ENCODE measurements at regions not wholly inside any gene's neighbourhood (a gene's known extent, or its start where the extent isn't known, plus 50 kb on each side); places are given as distances from the start of the nearest gene placed in this dataset.
"Not testable (repeated sequence)": the region's sequence is repeated elsewhere in the genome, so short reads cannot be mapped to it uniquely, and the experiment has no call there.

DNA sequence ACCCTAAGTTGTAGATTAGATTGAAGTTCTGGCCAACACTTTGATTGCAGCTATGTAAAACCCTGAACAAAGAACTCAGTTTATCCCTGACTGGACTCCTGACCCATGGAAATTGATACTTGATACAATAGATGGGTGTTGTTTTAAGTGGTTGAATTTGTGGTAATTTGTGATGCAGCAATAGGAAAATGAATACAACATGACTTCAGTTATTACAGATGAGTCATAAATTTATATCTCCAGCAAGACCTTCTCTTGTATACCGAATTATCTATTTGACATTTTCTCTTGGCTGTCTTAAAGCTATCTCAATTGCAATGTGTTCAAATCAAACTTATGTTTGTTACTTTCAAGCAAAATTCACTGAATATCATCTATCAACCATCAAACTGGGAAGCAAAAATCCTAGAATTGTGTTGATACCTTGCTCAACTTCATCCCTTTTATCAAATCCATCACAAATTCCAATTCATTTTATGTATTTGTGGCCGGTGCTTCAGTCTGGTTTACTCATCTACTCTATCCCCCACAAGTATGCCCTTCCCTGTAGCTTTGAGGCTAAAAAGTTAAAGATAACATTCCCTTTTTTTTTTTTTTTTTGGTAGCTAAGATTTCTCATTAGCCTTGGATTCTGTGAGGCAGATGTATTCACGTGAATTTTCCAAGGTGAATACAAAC is 129.4 kb upstream of the CENPW start:
- no peak for DNase-seq

DNA sequence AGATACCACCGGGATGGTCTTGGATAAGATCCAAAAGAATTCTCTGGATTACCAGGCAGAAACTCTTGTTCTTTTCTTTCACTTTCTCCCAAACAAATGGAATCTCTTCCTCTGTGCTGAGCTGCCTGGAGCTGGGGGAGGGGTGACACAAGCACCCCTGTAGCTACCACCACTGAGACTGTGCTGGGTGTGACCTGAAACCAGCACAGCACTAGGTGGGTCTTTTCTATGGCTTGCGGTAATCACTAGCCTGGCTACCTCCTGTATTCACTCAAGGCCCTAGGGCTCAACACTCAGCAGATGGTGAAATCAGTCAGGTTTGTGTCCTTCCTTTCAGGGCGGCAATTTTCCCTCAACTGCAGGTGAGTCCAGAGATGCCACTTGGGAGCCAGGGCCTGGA is 122.4 kb upstream of the CENPW start:
- DNase-seq, result no peak

DNA sequence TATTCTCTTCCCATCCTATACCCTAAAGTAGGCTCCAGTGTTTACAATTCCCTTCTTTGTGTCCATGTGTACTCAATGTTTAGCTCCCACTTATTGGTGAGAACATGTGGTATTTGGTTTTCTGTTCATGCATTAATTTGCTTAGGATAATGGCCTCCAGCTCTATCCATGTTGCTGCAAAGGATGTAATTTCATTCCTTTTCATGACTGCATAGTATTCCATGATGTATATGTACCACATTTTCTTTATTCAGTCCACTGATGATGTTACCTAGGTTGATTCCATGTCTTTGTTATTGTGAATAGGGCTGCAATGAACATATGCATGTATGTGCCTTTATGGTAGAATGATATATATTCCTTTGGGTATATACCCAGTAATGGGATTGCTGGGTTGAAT is 119.0 kb upstream of the CENPW start:
- not testable (repeated sequence) for DNase-seq

DNA sequence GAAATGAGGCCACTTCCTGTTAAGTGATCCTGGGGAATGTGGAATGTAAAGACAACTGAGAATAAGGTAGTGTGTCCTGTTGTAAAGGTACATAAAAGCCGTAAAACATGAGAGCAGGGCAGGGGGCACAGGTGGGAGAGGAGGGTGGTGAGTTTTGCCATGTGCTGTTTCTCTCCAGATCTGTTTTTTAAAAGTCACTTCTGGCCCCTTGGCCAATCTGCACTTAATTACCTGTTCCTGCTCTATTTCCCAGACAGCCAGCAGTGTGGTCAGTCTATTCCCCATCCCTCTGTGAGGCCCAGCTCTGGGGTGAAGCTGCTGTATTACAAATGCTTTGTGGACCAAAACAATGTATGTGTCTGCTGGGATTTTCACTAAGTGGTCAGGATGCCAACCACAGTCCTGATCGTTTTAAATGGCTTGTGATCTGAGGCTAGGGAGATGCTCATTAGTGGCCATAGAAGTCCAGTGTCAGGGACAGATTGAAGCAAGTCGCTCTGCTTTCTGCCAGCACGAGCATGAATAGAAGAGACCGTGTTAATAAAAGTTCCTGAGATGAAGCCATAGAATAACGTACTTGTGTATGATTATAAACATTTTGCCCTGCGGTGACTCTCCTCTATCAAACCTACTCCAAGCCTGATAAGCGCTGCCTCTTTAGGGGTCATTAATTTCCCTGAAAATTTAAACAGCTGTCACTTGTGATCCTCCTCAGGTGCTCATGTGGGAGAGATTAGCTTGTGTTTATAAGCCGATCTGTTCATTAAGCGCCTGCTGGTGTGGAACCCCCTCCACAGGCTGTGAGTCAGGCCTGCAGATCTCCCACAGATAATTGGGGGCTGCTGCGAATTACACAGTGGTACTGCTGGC is 111.8 kb upstream of the CENPW start:
- peak; percentile 22 for DNase-seq

DNA sequence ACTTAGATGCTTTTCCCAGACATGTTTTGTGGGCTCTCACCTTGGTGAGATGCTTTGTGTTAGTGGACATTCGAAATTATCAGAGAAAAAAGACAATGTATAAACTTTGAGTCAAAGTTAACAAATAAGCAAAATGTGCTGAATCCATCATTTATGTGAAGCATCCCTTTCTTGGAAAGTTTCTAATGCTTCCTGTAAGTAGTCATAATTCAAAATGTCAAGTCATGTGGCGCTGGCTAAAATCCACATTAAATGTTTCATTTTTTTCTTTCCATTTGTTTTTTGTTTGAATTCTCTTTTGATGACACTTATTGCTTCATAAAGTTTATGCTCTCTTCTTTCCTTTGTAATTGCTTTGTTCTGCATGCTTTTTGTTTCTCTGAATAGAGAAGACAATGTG is 107.2 kb upstream of the CENPW start:
- DNase-seq, result no peak

DNA sequence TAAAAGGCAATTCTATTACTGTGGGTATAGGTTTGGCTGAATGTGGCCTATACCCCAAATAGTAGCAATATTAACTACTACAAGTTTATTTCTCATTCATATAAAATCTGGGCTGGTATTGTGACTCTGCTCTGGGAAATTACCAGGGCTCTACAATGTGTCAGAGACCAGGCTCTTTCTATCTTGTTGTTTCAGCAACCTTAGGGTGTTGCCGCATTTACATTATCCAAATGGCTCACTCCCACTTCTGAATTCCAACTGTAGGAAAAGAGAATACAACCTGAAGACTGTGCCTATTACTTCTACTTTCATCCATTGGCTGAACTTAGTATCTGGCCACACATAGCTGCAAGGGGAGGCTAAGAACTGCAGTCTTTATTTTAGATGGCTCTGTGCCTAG is 106.7 kb upstream of the CENPW start:
- no peak for DNase-seq

DNA sequence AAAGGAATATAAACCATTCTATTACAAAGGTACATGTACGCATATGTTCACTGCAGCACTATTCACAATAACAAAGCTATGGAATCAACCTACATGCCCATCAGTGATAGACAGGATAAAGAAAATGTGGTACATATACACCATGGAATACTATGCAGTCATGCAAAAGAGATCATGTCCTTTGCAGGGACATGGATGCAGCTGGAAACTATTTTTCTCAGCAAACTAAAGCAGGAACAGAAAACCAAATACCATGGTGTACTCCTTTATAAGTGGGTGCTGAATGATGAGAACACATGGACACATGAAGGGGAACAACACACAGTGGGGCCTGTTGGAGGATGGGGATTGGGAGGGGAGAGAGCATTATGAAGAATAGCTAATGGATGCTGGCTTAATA is 104.6 kb upstream of the CENPW start:
- DNase-seq, result no peak

DNA sequence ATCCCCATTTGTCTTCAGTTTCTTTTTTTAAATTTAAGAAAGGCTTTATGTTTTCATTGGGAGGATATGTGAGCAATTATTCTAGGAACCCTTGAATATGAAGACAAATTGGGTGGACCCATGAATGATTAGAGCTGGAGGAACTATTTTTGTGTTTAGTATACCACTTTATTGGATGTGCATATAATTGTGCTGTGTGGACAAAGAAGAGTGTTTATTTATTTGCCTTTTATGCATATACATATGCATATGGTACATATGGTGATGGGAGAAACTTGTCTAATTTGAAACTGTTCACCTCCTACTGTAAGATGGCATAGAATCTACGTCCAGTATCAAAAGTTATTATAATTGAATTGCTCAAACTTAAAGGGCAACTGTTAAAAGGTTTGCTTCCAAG is 94.8 kb upstream of the CENPW start:
- DNase-seq, result no peak

DNA sequence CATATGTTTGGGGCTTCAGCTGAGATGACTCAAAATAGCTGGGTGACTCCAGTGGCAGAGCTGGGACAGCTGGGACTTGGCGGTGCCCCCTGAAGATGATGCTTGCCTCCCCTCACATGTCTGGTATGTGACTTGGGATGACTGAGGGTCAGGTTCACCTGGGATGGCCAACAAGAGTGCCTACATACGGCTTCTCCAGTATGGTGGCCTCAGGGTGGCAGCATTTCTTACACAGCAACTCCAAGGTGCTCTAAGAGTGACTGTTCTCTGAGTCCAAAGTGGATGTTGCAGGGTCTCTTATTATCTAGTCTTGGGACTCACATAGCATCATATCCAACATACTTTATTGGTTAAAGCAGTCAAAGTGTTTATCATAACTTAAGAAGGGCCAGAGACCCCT is 87.8 kb upstream of the CENPW start:
- DNase-seq, result no peak

DNA sequence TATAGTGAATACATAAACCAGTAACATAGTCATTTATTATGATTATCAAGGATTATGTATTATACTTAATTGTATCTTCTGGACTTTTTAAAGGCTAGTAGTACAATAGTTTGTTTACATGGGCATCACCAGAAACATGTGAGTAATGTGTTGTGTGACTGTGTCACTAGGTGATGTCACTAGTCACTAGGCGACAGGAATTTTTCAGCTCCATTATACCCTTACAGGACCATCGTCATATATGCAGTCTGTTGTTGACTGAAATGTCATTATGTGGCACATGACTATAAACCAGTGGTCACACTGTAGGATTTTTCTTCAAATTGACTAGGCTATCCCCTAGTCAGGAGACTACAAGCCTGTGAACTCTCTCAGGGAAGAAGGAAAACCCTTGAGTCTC is 86.5 kb upstream of the CENPW start:
- DNase-seq, result no peak

DNA sequence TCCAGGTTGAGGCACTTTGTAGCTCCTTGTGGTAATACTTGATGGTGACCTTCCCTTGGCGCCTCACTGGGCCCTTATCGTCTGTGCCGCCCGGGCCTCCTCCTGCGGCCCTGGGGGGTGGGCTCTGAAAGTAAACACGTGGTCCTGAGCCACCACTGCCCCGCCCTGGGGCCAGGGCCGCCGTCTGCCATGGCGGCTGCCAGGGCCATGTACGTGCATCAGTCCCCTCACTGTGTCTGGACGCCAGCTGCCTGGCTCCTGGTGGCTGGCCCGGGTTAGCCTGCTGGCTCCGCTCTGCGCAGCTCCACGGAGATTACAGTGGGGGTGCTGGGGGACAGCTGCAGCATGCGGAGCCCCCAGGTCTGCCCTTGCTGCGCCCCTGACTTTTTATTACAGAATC is 81.8 kb upstream of the CENPW start:
- DNase-seq, result no peak

DNA sequence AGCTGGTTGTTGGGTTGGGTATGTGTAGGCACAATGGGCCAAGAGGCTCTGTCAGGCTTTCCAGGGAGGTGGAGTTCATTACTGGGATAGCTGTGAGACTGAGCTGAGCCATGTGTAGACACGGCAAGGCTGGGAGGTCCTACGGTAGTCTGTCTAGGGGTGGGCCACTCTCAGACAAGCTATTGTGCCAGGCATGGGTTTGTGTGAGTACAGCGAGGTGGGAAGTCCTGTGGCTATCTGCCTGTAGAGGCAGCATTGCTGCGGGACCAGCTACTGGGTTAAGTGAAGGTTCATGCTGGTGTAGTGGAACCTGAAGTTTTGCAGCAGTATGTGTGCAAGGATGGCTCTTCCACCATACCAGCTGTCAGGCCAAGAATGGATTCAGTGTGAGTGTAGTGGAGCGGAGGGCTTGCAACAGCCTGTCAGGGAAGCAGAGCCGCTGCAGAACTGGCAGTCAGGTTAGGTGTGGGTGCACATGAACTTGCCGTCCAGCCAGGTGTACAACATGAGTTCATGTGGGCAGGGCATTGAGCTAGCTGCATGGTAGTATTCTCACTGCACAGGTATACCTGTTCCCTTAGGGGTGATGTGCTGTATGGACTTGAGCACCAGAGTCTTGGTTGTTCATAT is 78.0 kb upstream of the CENPW start:
- no peak for DNase-seq

DNA sequence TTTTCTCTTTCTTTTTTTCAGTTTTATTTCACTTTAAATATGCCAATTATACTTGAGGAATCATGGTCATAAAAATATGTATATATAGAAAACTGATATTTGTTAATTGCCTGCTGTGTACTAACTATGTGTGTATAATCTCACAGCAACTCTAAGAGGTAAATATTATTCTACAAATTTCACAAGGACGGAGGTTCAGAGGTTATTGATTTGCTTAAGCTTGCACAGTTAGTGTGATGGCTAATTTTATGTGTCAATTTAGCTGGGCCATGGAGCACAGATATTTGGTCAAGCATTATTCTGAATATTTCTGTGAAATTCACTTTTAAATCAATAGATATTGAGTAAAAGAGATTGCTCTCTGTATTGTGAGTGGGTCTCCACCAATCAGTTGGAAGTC is 75.7 kb upstream of the CENPW start:
- DNase-seq, result no peak

DNA sequence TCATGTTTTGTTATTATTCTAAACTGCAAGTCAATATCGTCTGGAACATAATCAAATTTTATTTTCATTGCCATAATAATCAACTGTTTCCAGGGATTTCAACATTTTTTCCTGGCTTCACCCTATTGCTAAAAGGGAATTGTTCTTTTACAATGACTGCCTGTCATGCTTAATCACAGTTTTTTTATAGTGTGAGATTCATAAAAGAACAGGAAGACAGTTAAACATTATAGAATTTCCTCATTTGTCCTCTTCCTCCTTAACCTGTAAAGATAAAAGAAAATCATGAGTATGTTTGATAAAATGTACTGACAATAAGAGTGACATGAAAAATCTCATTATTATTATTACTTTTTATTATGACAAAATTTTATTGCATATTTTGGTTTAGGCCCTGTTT is 73.3 kb upstream of the CENPW start:
- DNase-seq, result no peak

DNA sequence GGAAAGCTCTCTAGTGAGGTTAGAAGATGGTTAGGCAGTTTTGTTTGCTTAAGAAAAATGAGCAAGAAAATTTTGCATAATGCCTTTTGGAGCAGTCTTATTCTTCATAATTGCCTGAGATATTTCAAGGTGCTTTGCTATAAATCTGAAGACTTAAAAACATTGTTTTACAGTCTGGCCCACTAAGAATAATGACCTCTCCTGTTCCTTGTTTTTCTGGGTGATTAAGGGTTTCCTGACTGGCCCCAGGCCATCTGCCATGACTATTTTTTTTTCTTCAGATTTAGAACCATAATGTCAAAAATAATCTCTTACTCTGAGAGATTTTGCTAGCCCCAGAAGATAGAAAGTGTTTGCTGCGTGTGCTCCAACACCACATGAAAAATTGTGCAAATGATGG is 72.3 kb upstream of the CENPW start:
- DNase-seq, result no peak

DNA sequence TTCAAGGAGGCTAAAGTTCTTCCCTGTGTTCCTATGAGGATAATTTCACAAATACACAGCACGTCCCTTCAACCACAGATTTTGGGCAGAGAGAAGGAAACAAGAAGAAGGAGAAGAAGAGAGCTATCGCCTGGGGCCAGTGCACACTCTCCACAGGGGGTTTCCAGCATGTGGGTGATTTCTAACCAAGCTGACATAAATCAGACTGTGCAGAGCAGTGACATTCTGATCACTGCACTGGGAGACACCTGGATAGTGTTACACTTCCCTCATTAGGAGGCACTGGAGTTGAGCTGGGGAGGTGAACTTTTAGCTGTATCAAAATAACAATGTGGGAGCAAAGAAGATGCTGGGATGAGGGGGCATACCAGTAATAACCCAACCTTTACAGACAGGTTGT is 71.8 kb upstream of the CENPW start:
- no peak for DNase-seq

DNA sequence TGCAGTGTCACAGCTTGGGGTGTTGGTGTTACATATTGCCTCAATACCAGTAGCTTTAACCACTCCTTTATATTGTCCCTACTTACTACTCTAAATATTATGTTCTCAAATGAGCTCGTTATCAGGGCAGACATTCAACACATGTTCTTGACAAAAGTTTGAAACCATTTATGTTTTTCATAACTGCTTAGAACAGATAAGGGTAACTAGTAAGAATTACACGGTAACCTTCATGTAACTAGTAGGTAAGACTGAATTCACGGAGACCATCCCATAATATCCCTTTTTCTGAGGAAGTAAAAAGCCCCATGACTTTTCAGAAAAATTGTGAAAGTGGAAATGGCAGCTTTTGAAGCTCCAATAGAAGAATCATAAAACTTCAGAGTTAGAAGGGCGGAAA is 59.6 kb upstream of the CENPW start:
- DNase-seq, result no peak

DNA sequence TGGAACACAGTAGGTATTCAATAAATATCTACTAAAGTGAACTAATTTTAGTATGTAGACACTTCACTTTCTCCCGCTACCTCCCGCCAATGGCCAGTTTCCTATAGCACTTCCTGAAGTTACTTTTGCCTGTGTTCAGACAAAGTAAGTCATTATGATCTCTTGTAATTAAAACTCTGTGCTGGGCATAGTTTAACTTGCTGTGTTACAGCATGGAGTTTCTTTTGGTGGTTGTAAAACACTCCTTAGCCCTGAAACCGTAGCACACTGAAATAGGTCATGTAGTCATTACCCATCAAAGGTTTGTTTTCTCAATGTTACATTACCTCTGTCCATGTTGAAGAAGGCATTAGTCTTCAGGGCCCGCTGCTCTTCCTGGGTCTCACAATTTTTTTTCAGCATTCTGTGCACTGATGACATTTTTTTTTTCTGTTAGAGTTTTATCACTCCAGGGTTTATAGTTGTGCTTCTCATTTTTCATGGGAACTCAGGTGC is 54.0 kb upstream of the CENPW start:
- DNase-seq, result no peak

Data from femur (tissue), 1 donor.